GM21526 (cell line): ENCODE measurements at regions not wholly inside any gene's neighbourhood (a gene's known extent, or its start where the extent isn't known, plus 50 kb on each side); places are given as distances from the start of the nearest gene placed in this dataset.
"Not testable (repeated sequence)": the region's sequence is repeated elsewhere in the genome, so short reads cannot be mapped to it uniquely, and the experiment has no call there.

Source experiments
- ATAC-seq: cut with Tn5 transposase; IDR thresholded peaks from one replicate; pipeline ENCODE4 v1.9.1; 2021; ENCODE audit warnings: moderate library complexity; ENCODE audit not compliant: unreplicated experiment, low FRiP score

DNA sequence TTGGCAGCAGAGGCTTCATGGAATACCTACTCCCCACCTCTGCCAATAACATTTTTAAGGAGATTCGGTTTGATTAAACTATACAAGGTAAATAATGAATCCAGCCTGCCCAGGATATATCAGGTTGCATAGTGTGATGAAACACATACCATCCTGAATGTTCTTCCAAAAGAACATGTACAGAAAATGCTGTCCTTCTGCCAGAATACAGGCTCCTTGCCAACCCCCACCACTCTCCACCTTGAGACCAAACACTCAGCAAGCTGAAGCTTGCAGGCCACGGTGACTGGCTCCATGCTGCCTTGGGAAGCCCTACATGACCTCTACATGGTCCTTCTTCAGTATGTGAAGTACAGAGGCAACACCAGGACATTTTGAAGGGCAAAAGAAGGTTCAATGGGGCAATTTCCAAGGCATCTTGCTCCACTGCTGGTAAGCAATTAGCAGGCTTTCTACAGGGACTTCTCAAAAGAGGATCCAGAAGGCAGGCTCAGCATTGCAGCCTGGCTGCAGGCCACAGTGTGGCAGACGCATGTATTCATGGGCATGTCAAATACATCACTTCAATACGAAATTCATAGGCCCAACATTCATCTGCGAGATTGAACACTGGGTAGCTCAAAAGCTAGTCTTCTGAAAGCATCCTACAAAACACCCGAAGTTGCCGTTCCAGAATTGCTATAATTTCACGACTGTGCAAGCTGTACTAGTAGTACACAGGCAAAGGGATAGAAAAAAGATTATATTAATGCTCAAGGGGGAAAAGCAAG is 62.4 kb upstream of the SERP2 start:
- ATAC-seq = no peak

DNA sequence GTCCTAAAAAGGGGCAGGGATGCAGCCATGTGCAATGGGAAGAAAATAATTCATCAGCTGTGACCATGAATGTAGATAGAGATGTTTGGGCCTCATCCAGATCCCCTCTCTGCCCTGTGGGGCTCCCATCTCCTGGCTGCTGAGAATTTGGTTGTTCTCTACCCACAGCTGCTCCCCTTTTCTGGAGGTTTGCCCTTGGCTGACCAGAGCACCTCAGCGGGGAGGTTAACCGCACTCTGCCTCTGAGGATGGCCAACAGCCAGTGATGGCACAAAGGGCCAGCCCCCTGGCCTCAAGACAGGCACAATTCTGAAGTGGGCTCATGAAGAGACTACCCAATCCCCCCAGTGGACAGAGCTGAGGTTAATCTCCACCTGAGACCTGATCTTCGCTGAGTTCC is 61.5 kb upstream of the SERP2 start:
- no peak for ATAC-seq

DNA sequence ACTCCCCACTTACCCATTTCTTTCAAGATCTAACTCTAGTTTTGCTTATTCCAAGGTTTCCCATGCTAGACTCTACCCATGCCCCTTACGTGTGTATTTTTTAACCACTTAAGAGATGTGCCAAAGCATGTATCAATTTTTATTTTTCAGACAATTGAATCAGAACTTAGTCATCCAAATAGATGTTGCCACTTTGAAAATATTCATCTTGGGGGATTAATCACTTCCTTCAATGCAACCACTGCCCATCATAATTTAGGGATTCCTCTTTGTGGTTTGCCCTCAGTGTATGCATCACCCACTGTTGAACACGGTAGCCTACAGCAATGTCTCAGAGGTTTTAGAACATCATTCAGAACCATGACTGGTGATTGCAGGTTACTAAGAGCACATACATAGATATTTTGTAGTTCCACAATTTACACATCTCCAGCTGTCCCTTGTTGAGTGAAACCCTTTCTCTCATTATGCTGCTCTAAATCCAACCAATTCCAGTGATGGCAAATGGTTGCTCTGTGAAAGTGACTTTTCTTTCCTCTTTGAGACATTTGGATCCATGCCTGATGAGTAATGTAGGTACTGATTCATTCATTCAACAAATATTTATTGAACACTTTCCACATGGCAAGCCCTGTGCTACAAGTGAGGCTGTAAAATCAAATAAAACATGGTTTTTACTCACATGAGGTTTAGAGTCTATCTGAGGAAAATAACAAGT is 60.6 kb upstream of the SERP2 start:
- no peak for ATAC-seq

DNA sequence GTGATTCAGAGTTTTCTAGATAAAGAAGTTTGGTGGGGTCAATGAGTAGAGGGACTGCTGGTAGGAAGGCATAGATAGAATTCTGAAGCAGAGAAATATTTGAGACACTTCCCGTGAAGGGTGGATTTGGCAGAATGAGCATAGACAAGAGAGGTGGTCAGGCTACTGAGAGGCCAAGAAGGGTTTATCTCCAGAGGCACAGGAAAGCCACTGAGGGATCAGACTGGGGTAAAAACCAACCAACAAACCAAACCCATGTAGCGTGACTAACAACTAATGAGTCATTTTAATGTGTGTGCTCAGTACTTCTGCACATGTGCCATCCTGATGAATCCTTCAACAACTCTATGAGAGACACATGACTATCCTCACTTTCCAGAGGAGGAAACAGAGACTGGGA is 60.0 kb upstream of the SERP2 start:
- no peak for ATAC-seq

DNA sequence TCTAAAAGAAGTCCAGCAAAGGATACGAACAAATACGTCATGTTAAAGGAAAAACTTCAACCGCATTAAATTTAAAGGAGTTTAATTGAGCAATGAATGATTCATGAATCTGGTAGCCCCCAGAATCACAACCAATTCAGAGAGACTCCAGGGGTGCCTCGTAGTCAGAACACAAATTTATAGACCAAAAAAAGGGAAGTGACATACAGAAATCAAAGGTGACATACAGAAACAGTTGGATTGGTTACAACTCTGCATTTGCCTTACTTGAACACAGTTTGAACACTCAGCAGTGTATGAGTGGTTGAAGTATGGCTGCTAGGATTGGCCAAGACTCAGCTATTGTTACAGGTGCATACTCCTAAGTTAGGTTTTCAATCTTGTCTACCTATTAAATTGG is 59.5 kb upstream of the SERP2 start:
- ATAC-seq = not testable (repeated sequence)

DNA sequence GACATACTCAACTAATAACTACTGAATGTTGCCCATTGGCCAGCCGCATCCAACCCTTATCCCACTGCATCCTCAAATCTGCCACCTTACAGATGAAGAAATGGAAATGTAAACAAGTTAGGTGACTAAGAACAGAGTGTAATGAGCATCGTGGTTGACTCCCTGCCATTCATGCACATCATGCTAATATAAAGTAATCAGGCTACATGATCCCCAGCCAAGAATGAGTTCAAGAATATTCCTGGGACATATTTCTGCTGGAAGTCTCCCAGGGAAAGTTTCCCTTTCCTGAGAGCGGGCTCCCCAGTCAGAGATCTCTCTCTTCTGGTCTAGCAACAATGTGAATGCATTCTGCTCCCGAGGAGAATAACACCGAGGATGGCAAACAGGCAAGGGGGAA is 55.9 kb upstream of the SERP2 start:
- no peak for ATAC-seq

DNA sequence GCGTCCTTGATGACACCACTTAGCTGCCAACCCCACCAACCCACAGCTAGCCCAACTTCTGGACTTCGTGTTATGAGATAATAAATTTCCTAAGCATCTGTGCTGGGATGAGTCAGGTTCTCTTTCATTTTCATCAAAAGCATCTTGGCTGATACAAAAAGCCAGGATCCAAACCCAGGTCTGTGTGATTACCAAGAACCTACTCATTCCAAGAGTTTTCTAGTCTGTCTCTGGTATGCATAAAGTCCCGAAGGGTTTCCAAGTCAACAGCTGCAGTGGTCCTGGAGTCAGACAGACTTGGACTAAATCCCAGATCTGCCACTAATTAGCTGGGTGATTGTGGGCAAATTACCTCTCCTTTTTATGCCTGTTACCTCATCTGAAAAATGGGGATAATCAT is 55.5 kb upstream of the SERP2 start:
- ATAC-seq = no peak

DNA sequence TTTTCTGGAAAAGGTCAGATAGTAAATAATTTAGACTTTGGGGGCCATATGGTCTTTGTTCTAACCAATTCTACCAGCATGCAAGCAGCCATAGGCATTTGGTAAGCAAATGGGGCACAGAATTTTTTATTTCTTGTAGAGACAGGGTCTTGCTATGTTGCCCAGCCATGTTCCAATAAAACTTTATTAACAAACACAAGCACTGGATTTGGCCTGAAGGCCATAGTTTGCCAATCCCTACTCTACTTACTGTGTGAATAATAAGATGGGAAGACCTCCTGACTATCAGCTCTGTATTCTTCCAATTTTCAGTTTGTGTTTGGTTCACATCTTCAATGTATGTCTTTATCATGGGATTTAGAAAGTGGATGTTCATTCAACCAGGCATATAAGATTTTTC is 53.0 kb upstream of the SERP2 start:
- ATAC-seq = no peak

DNA sequence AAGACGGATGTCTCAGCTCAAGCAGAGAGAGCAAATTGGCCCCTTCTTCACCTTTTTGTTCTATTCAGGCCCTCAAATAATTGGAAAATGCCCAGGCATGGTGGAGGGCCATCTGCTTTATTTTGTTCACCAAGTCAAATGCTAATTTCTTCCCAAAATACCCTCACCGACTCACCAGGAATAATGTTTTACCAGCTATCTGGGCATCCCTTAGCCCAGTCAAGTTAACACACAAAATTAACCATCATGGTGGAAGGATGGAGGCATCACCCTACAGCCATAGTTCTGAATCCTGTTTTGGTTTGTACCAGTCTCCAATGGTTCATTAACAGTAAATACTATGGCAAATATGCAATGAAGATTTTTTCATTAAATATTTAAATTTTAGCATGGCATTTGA is 51.7 kb upstream of the SERP2 start:
- ATAC-seq = no peak

DNA sequence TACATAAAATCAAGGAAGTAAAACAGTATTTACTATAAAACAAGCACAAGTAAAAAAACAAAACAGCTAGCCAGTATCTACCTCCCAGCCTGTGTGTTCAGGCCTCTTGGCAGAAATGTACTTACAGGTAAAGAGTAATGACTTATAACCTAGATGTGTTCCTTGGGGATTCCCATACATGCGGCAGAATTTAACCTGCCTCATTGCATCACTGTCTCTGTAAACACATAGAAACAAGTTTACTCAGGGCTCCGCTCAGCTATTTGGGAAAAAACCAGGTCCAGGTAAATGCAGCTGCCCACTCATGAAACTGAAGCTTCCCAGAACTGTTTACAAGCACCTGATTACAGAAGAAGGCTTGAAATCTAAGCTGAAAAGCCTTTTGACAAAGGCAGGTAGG is 50.7 kb upstream of the SERP2 start:
- ATAC-seq = no peak

DNA sequence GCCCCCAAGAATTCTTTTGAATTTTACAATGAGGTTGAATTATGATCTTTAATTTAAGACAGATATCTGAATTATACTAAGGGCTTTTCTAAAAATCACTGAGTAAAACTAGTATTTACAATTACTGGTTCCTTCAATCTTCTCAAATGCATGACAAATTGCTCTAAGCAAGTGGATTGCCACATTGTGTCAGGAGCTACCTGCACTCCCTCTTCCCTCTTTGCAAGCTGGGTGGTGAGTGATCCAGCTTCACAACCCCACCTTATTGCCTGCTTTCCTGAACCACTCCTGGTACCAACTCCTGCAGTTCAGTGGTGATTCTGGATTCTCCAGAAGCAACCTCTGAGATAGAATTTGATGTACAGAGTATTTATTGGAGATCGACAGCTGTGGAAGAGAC is 49.9 kb upstream of the SERP2 start:
- ATAC-seq = no peak
